B cell (primary cell): ENCODE measurements at regions not wholly inside any gene's neighbourhood (a gene's known extent, or its start where the extent isn't known, plus 50 kb on each side); places are given as distances from the start of the nearest gene placed in this dataset.

Experiments used
- ATAC-seq: fragments of 200-7000 bp; cut with Tn5 transposase; one replicate; pipeline ENCODE4 v1.10.0; 2021; ENCODE audit warnings: low read depth, mild to moderate bottlenecking, moderate number of reproducible peaks, moderate library complexity
- CTCF ChIA-PET: fragments of 350-600 bp; sonication (Branson Sonifier 250); formaldehyde crosslinking; loops from one replicate; lab custom pipeline; 2021; ENCODE audit warnings: antibody characterized with exemption, inconsistent platforms; lab: Charles Lee
- POLR2A ChIA-PET: fragments of 350-600 bp; sonication (Branson Sonifier 250); formaldehyde crosslinking; loops from one replicate; lab custom pipeline; 2021; ENCODE audit warnings: antibody characterized with exemption; lab: Charles Lee
- DNase-seq: peaks from one replicate; pipeline ENCODE4 v3.0.0; 2013
- H2AFZ ChIP-seq: 2 replicates; pipeline ENCODE4 v1.6.1; 2012; ENCODE audit warnings: mild to moderate bottlenecking, low read depth, low read length; ENCODE audit not compliant: insufficient read depth, poor library complexity, severe bottlenecking
- H3K27ac ChIP-seq, 2 donors: 1 replicate in 1 of 2; 2 replicates in 1 of 2; pipeline ENCODE4 v1.5.1; 2012 to 2013; ENCODE audit warnings: low read length in 2 of 2, mild to moderate bottlenecking in 2 of 2, moderate library complexity in 1 of 2
- H3K27me3 ChIP-seq, 4 experiments: fragments of 200-600 bp in 1 of 4; sonication (generic) in 1 of 4; replicated peaks in 1 of 4; 1 replicate in 2 of 4; 2 replicates in 2 of 4; pipeline versions ENCODE4 v1.6.1 to v1.7.0; 2013 to 2016; ENCODE audit warnings: low read length in 3 of 4, mild to moderate bottlenecking in 2 of 4, mixed read lengths in 1 of 4, moderate library complexity in 1 of 4; ENCODE audit not compliant: insufficient read depth in 4 of 4, control insufficient read depth in 3 of 4; ENCODE audit errors: control extremely low read depth in 1 of 4
- H3K36me3 ChIP-seq, 2 experiments: replicated peaks in 1 of 2; 1 replicate in 1 of 2; 2 replicates in 1 of 2; pipeline versions ENCODE4 v1.6.1 to v1.7.1; 2013; ENCODE audit warnings: low read length in 1 of 2; ENCODE audit not compliant: insufficient read depth in 2 of 2, control insufficient read depth in 1 of 2; ENCODE audit errors: control extremely low read depth in 1 of 2, extremely low read depth in 1 of 2
- H3K4me1 ChIP-seq, 2 donors: fragments of 200-600 bp in 1 of 2; sonication (generic) in 1 of 2; 1 replicate in 1 of 2; 2 replicates in 1 of 2; pipeline versions ENCODE4 v1.5.1 to v1.6.1; 2013 to 2017; ENCODE audit warnings: low read length in 2 of 2; ENCODE audit not compliant: control insufficient read depth in 2 of 2, insufficient read depth in 2 of 2
- H3K4me2 ChIP-seq: replicated peaks from 2 replicates; pipeline ENCODE3; 2012; ENCODE audit warnings: mild to moderate bottlenecking, low read depth, low read length; ENCODE audit not compliant: poor library complexity, severe bottlenecking
- H3K4me3 ChIP-seq, 5 experiments: fragments of 200-600 bp in 1 of 5; sonication (generic) in 1 of 5; 1 replicate in 3 of 5; 2 replicates in 2 of 5; pipeline versions ENCODE4 v1.5.1 to v1.7.0; 2011 to 2016; ENCODE audit warnings: low read length in 4 of 5, mild to moderate bottlenecking in 4 of 5, low read depth in 2 of 5, control low read depth in 1 of 5, moderate library complexity in 1 of 5; ENCODE audit not compliant: insufficient read depth in 1 of 5; ENCODE audit errors: control extremely low read depth in 1 of 5, extremely low read depth in 1 of 5
- H3K79me2 ChIP-seq: fragments of 200-600 bp; sonication (generic); one replicate; pipeline ENCODE4 v1.6.0; 2016; ENCODE audit warnings: low read length; ENCODE audit not compliant: control insufficient read depth, insufficient read depth
- H3K9ac ChIP-seq: fragments of 200-600 bp; sonication (generic); 2 replicates; pipeline ENCODE4 v1.6.1; 2017; ENCODE audit warnings: mild to moderate bottlenecking, low read length, moderate library complexity
- H3K9me3 ChIP-seq, 3 donors: one replicate each; pipeline versions ENCODE4 v1.6.1 to v1.7.1; 2013; ENCODE audit warnings: low read length in 2 of 3; ENCODE audit not compliant: control insufficient read depth in 2 of 3, insufficient read depth in 1 of 3; ENCODE audit errors: control extremely low read depth in 1 of 3
- H4K20me1 ChIP-seq: 2 replicates; pipeline ENCODE4 v1.6.0; 2012; ENCODE audit warnings: mild to moderate bottlenecking, low read length; ENCODE audit not compliant: insufficient read depth, control insufficient read depth, poor library complexity, severe bottlenecking
- H3K27ac Mint-ChIP-seq: one replicate; pipeline ENCODE4 v1.8.0; 2021; ENCODE audit warnings: mixed read lengths
- H3K27me3 Mint-ChIP-seq: one replicate; pipeline ENCODE4 v1.8.0; 2021; ENCODE audit warnings: mixed read lengths
- H3K4me1 Mint-ChIP-seq: one replicate; pipeline ENCODE4 v1.8.0; 2021; ENCODE audit warnings: mixed read lengths
- H3K4me3 Mint-ChIP-seq: one replicate; pipeline ENCODE4 v1.8.0; 2021; ENCODE audit warnings: mixed read lengths
- H3K9me3 Mint-ChIP-seq: one replicate; pipeline ENCODE4 v1.8.0; 2022; ENCODE audit warnings: mixed read lengths; ENCODE audit not compliant: insufficient read depth
- CTCF ChIP-seq: fragments of 200-600 bp; IDR thresholded peaks from one replicate; pipeline ENCODE4 v1.8.0; 2022; ENCODE audit warnings: antibody characterized with exemption, mild to moderate bottlenecking
- EZH2 ChIP-seq: IDR thresholded peaks from 2 replicates; pipeline ENCODE4 v1.6.1; 2012; ENCODE audit warnings: borderline replicate concordance, low read depth, mild to moderate bottlenecking, moderate library complexity, low read length; ENCODE audit not compliant: insufficient read depth, poor library complexity, severe bottlenecking
- WGBS: methylation state at CpG from one replicate; pipeline ENCODE4 v1.1.5; 2013; ENCODE audit warnings: missing lambda C conversion rate; ENCODE audit not compliant: insufficient coverage; 5-methylcytosine and 5-hydroxymethylcytosine counted together
- intact Hi-C: fragments of 100-400 bp; cut with micrococcal nuclease; formaldehyde crosslinking; loops from one replicate; pipeline ENCODE4 v1.10.0; 2022

GRCh38 chr16:59394526-59394925 is 660.4 kb upstream of the GOT2 start:
- H4K20me1 ChIP-seq = no peaks in the 10 kb centered on the region

GRCh38 chr16:59392911-59393310 is 658.8 kb upstream of the GOT2 start:
- Histone ChIP-seq H3K4me1 (no peaks in the 10 kb centered on the region), H4K20me1 (no peaks in the 10 kb centered on the region), H3K4me2 (no peak overlapping the region), H3K36me3 (no peaks in the 10 kb centered on the region), H3K9me3 (no peaks in the 10 kb centered on the region), H3K27me3 (no peaks in the 10 kb centered on the region), H3K4me3 (no peak overlapping the region), H3K9ac (no peak overlapping the region), H3K79me2 (no peaks in the 10 kb centered on the region), H3K27ac (no peak overlapping the region), H2AFZ (no peak overlapping the region)
- TF ChIP-seq EZH2 = no peak
- TF ChIP-seq CTCF = no peak
- Mint-ChIP-seq H3K4me1 (no peaks in the 10 kb centered on the region), H3K9me3 (no peaks in the 10 kb centered on the region), H3K4me3 (no peak overlapping the region), H3K27ac (no peak overlapping the region), H3K27me3 (no peaks in the 10 kb centered on the region)
- DNase-seq (no peak), ATAC-seq (no peak)
- CTCF ChIA-PET = no interaction called here
- POLR2A ChIA-PET = no interaction called here
- intact Hi-C loops = no loop called here
- WGBS = 83% methylated on average over 2 of the region's 2 CpGs

More at GRCh38 chr16:59394526-59394925, 660.4 kb upstream of the GOT2 start:
- no peak overlapping the region for H2AFZ ChIP-seq
- intact Hi-C loops = no loop called here
- ATAC-seq (no peak), DNase-seq (no peak)
- H3K4me1 ChIP-seq = no peaks in the 10 kb centered on the region
- no peaks in the 10 kb centered on the region for H3K36me3 ChIP-seq
- H3K27me3 ChIP-seq = no peaks in the 10 kb centered on the region
- H3K79me2 ChIP-seq = no peaks in the 10 kb centered on the region
- ChIA-PET CTCF (no interaction called here), POLR2A (no interaction called here)
- Mint-ChIP-seq H3K27ac (no peak overlapping the region), H3K9me3 (peaks cover 2% of the 10 kb centered on the region), H3K4me3 (no peak overlapping the region), H3K4me1 (no peaks in the 10 kb centered on the region), H3K27me3 (no peaks in the 10 kb centered on the region)
- H3K27ac ChIP-seq = no peak overlapping the region
- TF ChIP-seq EZH2 (no peak), CTCF (no peak)
- no peak overlapping the region for H3K4me3 ChIP-seq
- H3K9ac ChIP-seq = no peak overlapping the region
- H3K4me2 ChIP-seq = no peak overlapping the region
- no peaks in the 10 kb centered on the region for H3K9me3 ChIP-seq
